HepG2 (cell line): ENCODE measurements at regions not wholly inside any gene's neighbourhood (a gene's known extent, or its start where the extent isn't known, plus 50 kb on each side); places are given as distances from the start of the nearest gene placed in this dataset.

Source experiments
- ATAC-seq: fragments of 200-7000 bp; cut with Tn5 transposase; 3 replicates; pipeline ENCODE4 v1.9.1; 2020; ENCODE audit warnings: mild to moderate bottlenecking, moderate library complexity
- BruUV-seq: library from RNA; stranded (reverse); fragments of 400-500 nt; replicated peaks from 2 replicates; lab custom pipeline; 2021; lab: Mats Ljungman, UMichigan
- CTCF ChIA-PET: fragments of 300-600 bp; formaldehyde crosslinking; extraction: SDS; loops from one replicate; lab custom pipeline; 2021; ENCODE audit warnings: low total read pairs, inconsistent platforms, low intra/inter-chr PET ratio; lab: Yijun Ruan, JAX
- POLR2A ChIA-PET: fragments of 350-600 bp; sonication (Branson Sonifier 250); formaldehyde crosslinking; loops from one replicate; lab custom pipeline; 2020; ENCODE audit warnings: antibody characterized with exemption, inconsistent platforms; lab: Yijun Ruan, JAX
- DNase-seq: peaks from one replicate; pipeline ENCODE4 v3.0.0-alpha.2; 2015; ENCODE audit warnings: low spot score
- FAIRE-seq: peaks from 3 replicates; lab custom pipeline; 2011; peaks lifted over from hg19 to GRCh38; lab: Jason Lieb, UNC
- H2AFZ ChIP-seq: one replicate; pipeline ENCODE4 v1.6.1; 2011; ENCODE audit warnings: low read length, inconsistent platforms
- H3K27ac ChIP-seq: fragments of 300-600 bp; 3 replicates; pipeline ENCODE4 v1.8.0; 2011; ENCODE audit warnings: mixed run types, mild to moderate bottlenecking, mixed read lengths, low read length, inconsistent platforms; ENCODE audit not compliant: insufficient read depth; ENCODE audit errors: extremely low read length
- H3K27me3 ChIP-seq, 2 experiments: fragments of 200-600 bp in 1 of 2; 2 replicates in 1 of 2; 3 replicates in 1 of 2; pipeline versions ENCODE4 v1.6.0 to v1.8.0; 2011; ENCODE audit warnings: low read length in 2 of 2, mild to moderate bottlenecking in 2 of 2, moderate library complexity in 2 of 2, inconsistent platforms in 1 of 2; ENCODE audit not compliant: insufficient read depth in 2 of 2, control insufficient read depth in 1 of 2
- H3K36me3 ChIP-seq, 2 experiments: fragments of 200-600 bp in 1 of 2; replicated peaks in 1 of 2; 2 replicates in 1 of 2; 3 replicates in 1 of 2; pipeline versions ENCODE4 v1.5.1 to v1.8.0; 2011; ENCODE audit warnings: low read length in 2 of 2, inconsistent platforms in 1 of 2; ENCODE audit not compliant: insufficient read depth in 2 of 2, control insufficient read depth in 1 of 2
- H3K4me1 ChIP-seq: 2 replicates; pipeline ENCODE4 v1.5.1; 2012; ENCODE audit warnings: low read length, inconsistent platforms; ENCODE audit not compliant: insufficient read depth
- H3K4me2 ChIP-seq: 2 replicates; pipeline ENCODE4 v1.6.0; 2011; ENCODE audit warnings: low read depth, low read length, inconsistent platforms
- H3K4me3 ChIP-seq, 3 experiments: fragments of 200-600 bp in 1 of 3; sonication (generic), shearing (Covaris generic) in 1 of 3; replicated peaks in 1 of 3; 2 replicates each; pipeline ENCODE4 v1.5.1; 2011 to 2016; ENCODE audit warnings: low read length in 3 of 3, inconsistent platforms in 2 of 3, low read depth in 2 of 3, mild to moderate bottlenecking in 2 of 3, control low read depth in 1 of 3, mixed read lengths in 1 of 3; ENCODE audit not compliant: insufficient read depth in 1 of 3
- H3K79me2 ChIP-seq: one replicate; pipeline ENCODE4 v1.6.1; 2011; ENCODE audit warnings: low read length, inconsistent platforms; ENCODE audit not compliant: insufficient read depth
- H3K9ac ChIP-seq: 2 replicates; pipeline ENCODE4 v1.6.0; 2011; ENCODE audit warnings: mild to moderate bottlenecking, low read depth, low read length, inconsistent platforms; ENCODE audit not compliant: insufficient read depth
- H3K9me3 ChIP-seq: 2 replicates; pipeline ENCODE4 v1.5.1; 2012; ENCODE audit warnings: mild to moderate bottlenecking, low read length
- H4K20me1 ChIP-seq: 2 replicates; pipeline ENCODE4 v1.6.0; 2011; ENCODE audit warnings: inconsistent platforms, mild to moderate bottlenecking, low read length, moderate library complexity; ENCODE audit not compliant: insufficient read depth
- ARID5B ChIP-seq: IDR thresholded peaks from 2 replicates; pipeline ENCODE4 v1.4.0; 2020; ENCODE audit warnings: mild to moderate bottlenecking, missing genetic modification reagents
- CREBL2 ChIP-seq: sonication (generic); formaldehyde crosslinking; IDR thresholded peaks from 2 replicates; pipeline ENCODE4 v1.8.1; 2023; ENCODE audit warnings: missing genetic modification reagents, mild to moderate bottlenecking, borderline replicate concordance
- DZIP1 ChIP-seq: sonication (generic); formaldehyde crosslinking; IDR thresholded peaks from 2 replicates; pipeline ENCODE4 v1.5.0; 2020; ENCODE audit warnings: mild to moderate bottlenecking, missing genetic modification reagents
- GATA4 ChIP-seq: sonication (generic); IDR thresholded peaks from 2 replicates; pipeline ENCODE4 v1.6.1; 2016; ENCODE audit warnings: antibody characterized with exemption, low read depth, borderline replicate concordance
- HDAC2 ChIP-seq: sonication (generic); formaldehyde crosslinking; IDR thresholded peaks from 2 replicates; pipeline ENCODE4 v1.4.0; 2020; ENCODE audit warnings: missing genetic modification reagents
- HMGA1 ChIP-seq: sonication (generic); formaldehyde crosslinking; conservative IDR thresholded peaks from 2 replicates; pipeline ENCODE4 v1.4.0; 2020; ENCODE audit warnings: missing genetic modification reagents
- KAT2B ChIP-seq: fragments of 150-350 bp; IDR thresholded peaks from 2 replicates; pipeline ENCODE4 v1.6.1; 2014; ENCODE audit warnings: low read depth, low read length, borderline replicate concordance
- MXD3 ChIP-seq: IDR thresholded peaks from 2 replicates; pipeline ENCODE4 v1.6.1; 2016; ENCODE audit warnings: mild to moderate bottlenecking, missing biosample characterization, missing genetic modification reagents
- PAF1 ChIP-seq: IDR thresholded peaks from 2 replicates; pipeline ENCODE4 v1.6.1; 2016; ENCODE audit warnings: missing genetic modification reagents, missing compliant biosample characterization
- PHF21A ChIP-seq: sonication (generic); formaldehyde crosslinking; IDR thresholded peaks from 2 replicates; pipeline ENCODE4 v1.5.0; 2020; ENCODE audit warnings: mild to moderate bottlenecking, missing genetic modification reagents
- RFX3 ChIP-seq: IDR thresholded peaks from 2 replicates; pipeline ENCODE4 v1.6.1; 2016; ENCODE audit warnings: missing biosample characterization, missing genetic modification reagents
- SALL2 ChIP-seq: sonication (generic); formaldehyde crosslinking; IDR thresholded peaks from 2 replicates; pipeline ENCODE4 v1.8.1; 2023; ENCODE audit warnings: mild to moderate bottlenecking, missing genetic modification reagents, inconsistent platforms
- ZBTB14 ChIP-seq: sonication (generic); formaldehyde crosslinking; IDR thresholded peaks from 2 replicates; pipeline ENCODE4 v1.4.0; 2020; ENCODE audit warnings: missing genetic modification reagents
- ZC3H4 ChIP-seq: sonication (generic); formaldehyde crosslinking; IDR thresholded peaks from 2 replicates; pipeline ENCODE4 v1.4.0; 2020; ENCODE audit warnings: missing genetic modification reagents, borderline replicate concordance
- ZNF260 ChIP-seq: sonication (generic); formaldehyde crosslinking; IDR thresholded peaks from 2 replicates; pipeline ENCODE4 v1.4.0; 2020; ENCODE audit warnings: missing genetic modification reagents, low read depth, mild to moderate bottlenecking, borderline replicate concordance
- ZNF362 ChIP-seq: sonication (generic); formaldehyde crosslinking; IDR thresholded peaks from 2 replicates; pipeline ENCODE4 v1.4.0; 2020; ENCODE audit warnings: missing genetic modification reagents, mild to moderate bottlenecking, borderline replicate concordance
- ZNF780A ChIP-seq: sonication (generic); formaldehyde crosslinking; IDR thresholded peaks from 2 replicates; pipeline ENCODE4 v1.8.0; 2022; ENCODE audit warnings: mild to moderate bottlenecking, missing genetic modification reagents, moderate library complexity
- in situ Hi-C: cut with HindIII; loops from 2 replicates; pipeline ENCODE4 v1.10.0; 2017; ENCODE audit warnings: low pct_unique_long_range_greater_than_20kb; ENCODE audit not compliant: extremely low pct_ligation_motif_present
- intact Hi-C: fragments of 100-400 bp; cut with micrococcal nuclease; formaldehyde crosslinking; loops from one replicate; pipeline ENCODE4 v1.10.0; 2022; ENCODE audit not compliant: unreplicated experiment

- Histone ChIP-seq H3K9ac (no peak overlapping the region), H2AFZ (no peak overlapping the region), H3K27me3 (no peaks in the 10 kb centered on the region), H3K79me2 (no peaks in the 10 kb centered on the region), H3K36me3 (no peaks in the 10 kb centered on the region), H3K4me1 (no peaks in the 10 kb centered on the region), H3K27ac (no peak overlapping the region), H3K9me3 (peaks cover 57% of the 10 kb centered on the region), H3K4me2 (no peak overlapping the region), H3K4me3 (no peak overlapping the region), H4K20me1 (no peaks in the 10 kb centered on the region)
- intact Hi-C loops (no loop called here), in situ Hi-C loops (no loop called here)
- no TSS peak for BruUV-seq
- FAIRE-seq (no peak), ATAC-seq (no peak), DNase-seq (no peak)
- ChIA-PET CTCF (no interaction called here), POLR2A (no interaction called here)
- TF ChIP-seq ARID5B (CRISPR knock-in tag) (no peak), PHF21A (CRISPR knock-in tag) (no peak), SALL2 (CRISPR knock-in tag) (no peak), ZC3H4 (no peak), ZBTB14 (CRISPR knock-in tag) (no peak), ZNF362 (no peak), MXD3 (CRISPR knock-in tag) (no peak), HMGA1 (CRISPR knock-in tag) (no peak), KAT2B (no peak), ZNF780A (no peak), DZIP1 (no peak), PAF1 (CRISPR knock-in tag) (no peak), RFX3 (CRISPR knock-in tag) (no peak), CREBL2 (CRISPR knock-in tag) (no peak), ZNF260 (CRISPR knock-in tag) (no peak), GATA4 (no peak), HDAC2 (CRISPR knock-in tag) (no peak)
Measured at GRCh38 chr4:34253239-34253638, 1991.1 kb downstream of the ARAP2 start.
